COR-L47 (cell line): ENCODE measurements at regions not wholly inside any gene's neighbourhood (a gene's known extent, or its start where the extent isn't known, plus 50 kb on each side); places are given as distances from the start of the nearest gene placed in this dataset.
"Not testable (repeated sequence)": the region's sequence is repeated elsewhere in the genome, so short reads cannot be mapped to it uniquely, and the experiment has no call there.

ENCODE experiments used
- DNase-seq: peaks from one replicate; lab custom pipeline; 2025; lab: John Stamatoyannopoulos, UW

DNA sequence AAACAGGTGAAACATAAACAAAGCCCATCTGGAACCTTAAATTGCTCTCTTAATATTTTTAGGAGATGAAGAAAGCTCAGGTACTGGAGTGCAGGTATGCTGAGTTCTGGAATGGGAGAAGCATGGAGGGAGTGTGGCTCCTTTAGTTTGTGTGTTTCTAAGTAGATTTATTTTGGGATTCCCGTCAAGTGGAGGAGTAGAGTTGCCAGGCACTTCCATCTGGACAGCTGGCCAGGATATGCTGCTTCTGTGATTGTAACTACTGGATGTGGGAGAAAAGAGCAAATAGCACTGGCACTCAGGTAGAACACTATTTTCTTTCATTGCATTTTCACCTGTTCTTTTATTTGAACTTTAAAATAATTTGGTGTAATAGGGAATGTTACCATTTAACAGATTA, 182.3 kb upstream of the MAST4 start:
- DNase-seq: no peak

- no peak for DNase-seq
These were observed 181.0 kb upstream of the MAST4 start for GRCh38 chr5:66415208-66415607.

DNA sequence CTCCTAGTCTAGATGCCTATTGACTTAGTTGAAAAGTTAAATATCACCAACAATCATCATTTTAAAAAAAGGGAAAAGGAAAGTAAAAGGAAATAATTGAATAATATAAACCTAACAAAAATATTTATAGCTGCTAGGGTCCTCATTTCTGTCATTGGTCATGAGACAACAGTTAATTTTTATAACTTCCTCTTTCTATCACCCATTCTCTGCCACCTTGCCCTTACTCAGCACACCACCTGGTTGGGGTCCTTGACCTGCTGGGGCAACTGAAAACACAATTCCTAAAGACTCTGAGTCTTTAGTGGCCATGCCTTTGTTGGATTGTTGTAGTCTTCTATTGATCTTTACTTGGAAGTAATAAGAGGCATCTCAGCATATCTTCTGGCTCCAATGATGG, 179.5 kb upstream of the MAST4 start:
- DNase-seq: no peak

GRCh38 chr5:66417781-66418180, 178.4 kb upstream of the MAST4 start:
- DNase-seq: no peak

DNA sequence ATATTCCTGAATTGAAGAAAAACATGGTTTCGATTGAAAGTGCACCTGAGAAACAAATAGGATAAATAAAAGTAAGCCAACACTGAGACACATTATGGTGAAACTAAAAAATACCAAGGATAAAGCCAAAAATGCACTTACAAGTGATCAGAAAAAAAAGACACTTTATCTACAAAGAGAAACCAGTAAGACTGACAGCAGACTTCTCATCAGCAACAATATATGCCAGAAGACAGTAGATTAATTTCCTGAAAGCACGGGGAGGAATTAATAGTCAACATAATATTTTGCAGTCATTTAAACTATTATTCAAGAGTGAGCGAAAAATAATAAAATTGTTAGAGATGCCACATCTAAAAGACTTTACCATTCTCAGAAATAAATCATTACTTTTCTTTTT, 172.7 kb upstream of the MAST4 start:
- DNase-seq: no peak

- DNase-seq: no peak
These were observed 170.4 kb upstream of the MAST4 start for GRCh38 chr5:66425842-66426241.

DNA sequence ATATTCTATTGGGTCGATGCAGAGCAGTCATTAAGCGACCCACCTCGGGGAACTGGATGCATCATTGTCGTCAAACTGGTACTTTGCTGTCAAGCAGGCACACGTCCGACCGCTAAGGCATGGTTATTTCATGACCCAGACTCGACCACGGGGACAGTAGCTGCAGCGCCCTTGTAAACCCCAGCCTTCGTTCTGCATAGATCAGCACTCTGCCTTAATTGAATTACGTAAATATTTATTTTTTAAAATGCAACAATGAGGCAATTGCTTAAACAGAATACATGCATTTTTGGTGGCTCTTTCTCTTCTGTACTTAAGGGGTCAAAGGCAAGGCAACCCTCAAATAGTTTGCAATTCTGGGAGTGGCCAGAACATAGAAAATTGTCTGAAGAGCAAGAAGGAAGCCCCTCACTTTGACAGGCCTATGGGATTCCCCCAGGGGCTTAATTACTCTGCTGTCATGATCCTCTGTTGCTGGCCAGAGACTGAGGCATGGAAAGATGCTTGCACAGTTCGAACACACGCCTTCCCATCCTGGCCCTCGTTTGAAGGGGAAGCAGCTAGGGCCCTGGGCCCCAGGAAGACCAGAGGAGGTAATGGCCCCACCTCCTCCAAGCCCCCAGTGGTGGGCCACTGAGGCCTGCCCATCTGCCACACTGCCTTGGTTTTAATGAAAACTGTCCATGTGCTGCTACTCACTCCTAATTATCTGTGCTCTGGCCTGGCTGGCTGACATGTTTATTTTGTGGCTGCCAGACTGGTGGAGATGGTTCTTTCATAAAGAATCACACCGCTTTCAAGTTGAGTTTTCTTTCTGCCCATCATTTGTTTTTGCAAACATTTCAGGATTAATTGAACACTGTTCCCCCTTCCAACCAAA, 169.7 kb upstream of the MAST4 start:
- no peak for DNase-seq

GRCh38 chr5:66427139-66427442, 169.1 kb upstream of the MAST4 start:
- DNase-seq: no peak

GRCh38 chr5:66436721-66437120, 159.5 kb upstream of the MAST4 start:
- no peak for DNase-seq

- no peak for DNase-seq
These were observed 158.1 kb upstream of the MAST4 start for GRCh38 chr5:66438087-66438486.

- no peak for DNase-seq
These were observed 157.5 kb upstream of the MAST4 start for GRCh38 chr5:66438696-66439095.

DNA sequence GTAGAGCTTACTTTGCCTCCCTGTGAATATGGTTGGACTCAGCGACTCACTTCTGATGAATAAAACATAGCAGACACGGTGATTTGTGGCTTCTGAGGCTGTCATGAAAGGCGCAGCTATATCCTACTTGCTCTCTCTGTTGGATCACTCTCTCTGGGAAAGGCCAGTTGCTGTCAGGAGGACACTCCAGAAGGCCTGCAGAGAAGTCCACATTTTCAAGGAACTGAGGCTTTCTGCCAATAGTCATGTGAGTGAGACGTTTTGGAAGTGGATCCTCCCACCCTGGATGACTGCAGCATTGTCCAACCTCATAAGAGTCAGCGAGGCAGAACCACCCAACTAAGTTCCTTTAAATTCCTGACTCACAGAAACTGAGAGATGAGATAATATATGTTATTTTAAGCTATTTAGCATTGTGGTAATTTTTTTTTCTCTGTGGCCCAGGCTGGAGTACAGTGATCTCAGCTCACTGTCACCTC, 156.0 kb upstream of the MAST4 start:
- DNase-seq: no peak

DNA sequence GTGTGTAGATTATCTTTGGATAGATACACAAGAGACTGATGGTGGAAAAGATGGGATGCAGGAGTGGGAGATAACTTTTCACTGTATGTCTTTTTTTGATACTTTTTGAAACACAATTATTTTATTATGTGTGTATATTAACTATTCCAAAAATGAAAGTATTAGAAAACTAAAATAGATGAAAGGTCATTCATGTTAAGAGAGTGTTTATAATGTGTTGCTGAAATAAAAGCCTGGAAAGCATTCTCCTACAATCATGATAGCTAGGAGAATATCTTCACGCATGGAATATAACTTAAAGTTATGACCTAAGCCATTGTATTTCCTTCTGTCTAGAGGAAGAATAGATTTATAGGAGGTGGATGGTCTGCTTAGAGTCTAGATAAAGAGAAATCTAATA, 154.8 kb upstream of the MAST4 start:
- no peak for DNase-seq

GRCh38 chr5:66442951-66443445, 153.2 kb upstream of the MAST4 start:
- no peak for DNase-seq

DNA sequence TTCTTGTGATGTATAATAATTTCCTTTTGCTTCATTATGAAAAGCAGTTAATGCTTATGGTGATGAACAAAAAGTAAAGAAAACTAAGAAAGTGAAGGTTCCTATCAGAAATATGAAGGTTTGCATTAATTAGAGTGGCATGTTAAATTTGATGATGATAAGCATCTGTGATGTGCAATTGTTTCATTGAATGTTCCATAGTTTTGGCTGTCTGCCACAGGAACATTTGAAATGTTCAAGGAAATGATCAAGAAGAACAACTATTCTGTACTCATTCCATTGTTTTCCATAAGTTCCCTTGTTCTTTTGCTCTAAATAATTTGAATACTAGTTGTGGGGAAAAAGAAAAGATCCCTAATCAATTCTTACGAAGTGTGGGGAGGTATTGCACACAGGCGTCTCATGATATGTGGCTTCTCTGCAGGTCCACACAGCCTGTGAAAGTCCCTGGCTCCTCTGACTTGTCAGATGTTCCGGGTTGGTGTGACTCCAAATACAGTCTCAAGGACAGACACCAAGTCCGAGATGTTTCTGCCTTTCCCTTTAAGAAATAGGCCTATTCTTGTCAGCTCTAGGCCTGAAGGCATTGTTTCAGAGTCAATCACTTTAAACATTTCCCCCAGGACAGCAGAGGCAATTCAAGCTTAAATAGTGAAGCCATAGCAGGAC, 152.6 kb upstream of the MAST4 start:
- no peak for DNase-seq

- DNase-seq: not testable (repeated sequence)
These were observed 148.1 kb upstream of the MAST4 start for GRCh38 chr5:66448070-66448469.

GRCh38 chr5:66450237-66450636, 146.0 kb upstream of the MAST4 start:
- DNase-seq: no peak

- DNase-seq: no peak
These were observed 145.2 kb upstream of the MAST4 start for GRCh38 chr5:66450988-66451387.

DNA sequence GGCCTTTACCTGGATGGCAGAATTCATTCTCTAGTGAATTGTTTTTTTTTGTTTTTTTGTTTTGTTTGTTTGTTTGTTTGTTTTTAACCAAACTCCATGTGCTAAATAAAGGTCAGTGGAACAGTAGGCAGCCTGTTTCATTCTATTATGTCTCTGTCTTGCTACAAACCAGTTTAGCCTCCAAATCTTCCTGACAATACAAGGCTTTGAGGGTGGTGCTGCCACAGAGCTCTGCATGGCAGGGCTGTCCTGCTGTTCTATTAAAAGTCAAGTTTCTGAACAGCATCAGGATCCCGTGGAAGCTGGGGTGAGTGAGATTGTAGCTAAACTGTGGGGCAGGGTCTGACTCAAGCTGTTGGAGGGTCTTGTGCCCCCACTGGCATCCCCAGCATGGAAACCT, 144.1 kb upstream of the MAST4 start:
- no peak for DNase-seq

GRCh38 chr5:66454186-66455078, 141.8 kb upstream of the MAST4 start:
- DNase-seq: no peak

DNA sequence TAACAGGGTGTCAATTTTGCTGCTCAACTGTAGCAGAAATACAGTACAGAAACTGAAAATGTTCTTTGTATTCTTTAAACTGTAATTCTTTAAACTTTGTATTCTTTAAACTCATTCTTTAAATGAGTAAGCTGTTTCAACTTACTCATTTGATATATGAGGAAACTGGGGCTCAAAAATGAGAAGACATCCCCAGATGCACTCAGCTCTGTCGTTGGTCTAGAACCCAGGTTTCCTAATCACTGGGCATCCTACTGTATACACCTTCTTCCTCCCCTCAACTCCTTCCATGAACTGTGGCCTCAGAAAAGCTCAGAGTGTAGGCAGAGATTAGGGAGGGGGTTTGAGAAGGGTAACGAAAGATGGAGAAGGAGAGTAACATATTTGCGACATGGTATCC, 136.5 kb upstream of the MAST4 start:
- DNase-seq: no peak

GRCh38 chr5:66467564-66467963, 128.6 kb upstream of the MAST4 start:
- no peak for DNase-seq
